ENCODE measurements at regions not wholly inside any gene's neighbourhood (a gene's known extent, or its start where the extent isn't known, plus 50 kb on each side); places are given as distances from the start of the nearest gene placed in this dataset.

DNA sequence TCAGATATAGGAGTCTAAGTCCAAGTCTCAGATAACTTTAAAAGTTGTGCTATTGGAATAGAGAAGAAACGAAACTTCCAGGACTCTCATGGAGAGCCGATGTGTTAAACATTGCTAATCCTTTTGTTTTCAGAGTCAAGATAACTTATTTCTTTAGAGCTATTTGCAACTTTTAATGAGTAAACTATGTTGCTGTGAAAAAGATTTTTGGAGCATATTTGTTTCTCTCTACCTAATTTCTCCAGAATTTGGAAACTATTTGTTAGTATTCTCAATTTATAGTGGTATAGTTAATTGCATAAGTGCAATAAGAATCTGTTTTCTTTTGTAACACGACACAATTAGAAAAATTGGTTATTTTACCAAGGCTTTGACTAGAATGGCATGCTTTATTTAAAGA, 588.9 kb downstream of the NTRK3 start:
- H3K27ac Mint-ChIP-seq = no peak overlapping the region
- H3K4me3 Mint-ChIP-seq = no peak overlapping the region
- Histone ChIP-seq H3K4me1 (ENCODE audit: control insufficient read depth, insufficient read depth, low read length) (no peaks in the 10 kb centered on the region), H3K36me3 (ENCODE audit: control insufficient read depth, insufficient read depth, low read length) (no peaks in the 10 kb centered on the region), H3K4me3 (ENCODE audit: low read length) (no peak overlapping the region), H3K27me3 (ENCODE audit: control insufficient read depth, insufficient read depth, low read length, poor library complexity, severe bottlenecking) (no peaks in the 10 kb centered on the region), H3K9me3 (ENCODE audit: control insufficient read depth, low read length) (peaks cover 14% of the 10 kb centered on the region), H3K9ac (ENCODE audit: extremely low read depth, low read length, poor library complexity, severe bottlenecking) (no peak overlapping the region), H3K27ac (ENCODE audit: low read depth, low read length) (no peak overlapping the region)
- no peak for DNase-seq
- 85 to 92% methylated on average over 2 to 3 of the region's 3 CpGs for WGBS, 2 experiments (ENCODE audit: insufficient coverage in 1 of 2, insufficient read length in 1 of 2)
- peaks cover 34% of the 10 kb centered on the region for H3K9me3 Mint-ChIP-seq
- TF ChIP-seq, protein P1, sequence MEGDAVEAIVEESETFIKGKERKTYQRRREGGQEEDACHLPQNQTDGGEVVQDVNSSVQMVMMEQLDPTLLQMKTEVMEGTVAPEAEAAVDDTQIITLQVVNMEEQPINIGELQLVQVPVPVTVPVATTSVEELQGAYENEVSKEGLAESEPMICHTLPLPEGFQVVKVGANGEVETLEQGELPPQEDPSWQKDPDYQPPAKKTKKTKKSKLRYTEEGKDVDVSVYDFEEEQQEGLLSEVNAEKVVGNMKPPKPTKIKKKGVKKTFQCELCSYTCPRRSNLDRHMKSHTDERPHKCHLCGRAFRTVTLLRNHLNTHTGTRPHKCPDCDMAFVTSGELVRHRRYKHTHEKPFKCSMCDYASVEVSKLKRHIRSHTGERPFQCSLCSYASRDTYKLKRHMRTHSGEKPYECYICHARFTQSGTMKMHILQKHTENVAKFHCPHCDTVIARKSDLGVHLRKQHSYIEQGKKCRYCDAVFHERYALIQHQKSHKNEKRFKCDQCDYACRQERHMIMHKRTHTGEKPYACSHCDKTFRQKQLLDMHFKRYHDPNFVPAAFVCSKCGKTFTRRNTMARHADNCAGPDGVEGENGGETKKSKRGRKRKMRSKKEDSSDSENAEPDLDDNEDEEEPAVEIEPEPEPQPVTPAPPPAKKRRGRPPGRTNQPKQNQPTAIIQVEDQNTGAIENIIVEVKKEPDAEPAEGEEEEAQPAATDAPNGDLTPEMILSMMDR (conservative IDR thresholded peaks at IDR 0.05) = no peak
- peaks cover 4% of the 10 kb centered on the region for H3K36me3 Mint-ChIP-seq (ENCODE audit: low read depth)
- no peaks in the 10 kb centered on the region for H3K4me1 Mint-ChIP-seq
- H3K27me3 Mint-ChIP-seq (ENCODE audit: insufficient read depth) = no peaks in the 10 kb centered on the region

DNA sequence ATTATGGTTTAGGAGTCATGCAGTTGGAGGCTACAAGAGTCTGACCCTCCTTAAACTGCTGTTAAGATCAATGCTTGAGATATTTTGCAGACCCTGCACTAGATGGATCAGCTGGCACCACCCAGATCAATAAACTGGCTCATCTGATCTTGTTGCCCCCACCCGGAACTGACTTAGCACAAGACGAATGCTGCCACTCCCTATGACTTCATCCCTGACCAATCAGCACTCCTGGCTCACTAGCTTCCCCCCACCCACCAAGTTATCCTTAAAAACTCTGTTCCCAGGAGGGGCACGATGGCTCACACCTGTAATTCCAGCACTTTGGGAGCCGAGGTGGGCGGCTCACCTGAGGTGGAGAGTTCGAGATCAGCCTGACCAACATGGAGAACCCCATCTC, 594.0 kb downstream of the NTRK3 start:
- H3K27me3 ChIP-seq (ENCODE audit: control insufficient read depth, insufficient read depth, low read length, poor library complexity, severe bottlenecking) = no peaks in the 10 kb centered on the region
- H3K4me1 ChIP-seq (ENCODE audit: control insufficient read depth, insufficient read depth, low read length) = no peaks in the 10 kb centered on the region
- no peak overlapping the region for H3K27ac Mint-ChIP-seq
- TF ChIP-seq, protein P1 (conservative IDR thresholded peaks at IDR 0.05) = no peak
- no peaks in the 10 kb centered on the region for H3K27me3 Mint-ChIP-seq (ENCODE audit: insufficient read depth)
- H3K9me3 Mint-ChIP-seq = peaks cover 25% of the 10 kb centered on the region
- H3K36me3 ChIP-seq (ENCODE audit: control insufficient read depth, insufficient read depth, low read length) = no peaks in the 10 kb centered on the region
- no peak overlapping the region for H3K4me3 ChIP-seq (ENCODE audit: low read length)
- no peaks in the 10 kb centered on the region for H3K36me3 Mint-ChIP-seq (ENCODE audit: low read depth)
- H3K4me1 Mint-ChIP-seq = no peaks in the 10 kb centered on the region
- no peak overlapping the region for H3K27ac ChIP-seq (ENCODE audit: low read depth, low read length)
- H3K9me3 ChIP-seq (ENCODE audit: control insufficient read depth, low read length) = peaks cover 6% of the 10 kb centered on the region
- WGBS, 2 experiments (ENCODE audit: insufficient coverage in 1 of 2, insufficient read length in 1 of 2) = 91 to 93% methylated on average over 5 to 6 of the region's 6 CpGs
- H3K4me3 Mint-ChIP-seq = no peak overlapping the region
- no peak for DNase-seq
- H3K9ac ChIP-seq (ENCODE audit: extremely low read depth, low read length, poor library complexity, severe bottlenecking) = no peak overlapping the region

DNA sequence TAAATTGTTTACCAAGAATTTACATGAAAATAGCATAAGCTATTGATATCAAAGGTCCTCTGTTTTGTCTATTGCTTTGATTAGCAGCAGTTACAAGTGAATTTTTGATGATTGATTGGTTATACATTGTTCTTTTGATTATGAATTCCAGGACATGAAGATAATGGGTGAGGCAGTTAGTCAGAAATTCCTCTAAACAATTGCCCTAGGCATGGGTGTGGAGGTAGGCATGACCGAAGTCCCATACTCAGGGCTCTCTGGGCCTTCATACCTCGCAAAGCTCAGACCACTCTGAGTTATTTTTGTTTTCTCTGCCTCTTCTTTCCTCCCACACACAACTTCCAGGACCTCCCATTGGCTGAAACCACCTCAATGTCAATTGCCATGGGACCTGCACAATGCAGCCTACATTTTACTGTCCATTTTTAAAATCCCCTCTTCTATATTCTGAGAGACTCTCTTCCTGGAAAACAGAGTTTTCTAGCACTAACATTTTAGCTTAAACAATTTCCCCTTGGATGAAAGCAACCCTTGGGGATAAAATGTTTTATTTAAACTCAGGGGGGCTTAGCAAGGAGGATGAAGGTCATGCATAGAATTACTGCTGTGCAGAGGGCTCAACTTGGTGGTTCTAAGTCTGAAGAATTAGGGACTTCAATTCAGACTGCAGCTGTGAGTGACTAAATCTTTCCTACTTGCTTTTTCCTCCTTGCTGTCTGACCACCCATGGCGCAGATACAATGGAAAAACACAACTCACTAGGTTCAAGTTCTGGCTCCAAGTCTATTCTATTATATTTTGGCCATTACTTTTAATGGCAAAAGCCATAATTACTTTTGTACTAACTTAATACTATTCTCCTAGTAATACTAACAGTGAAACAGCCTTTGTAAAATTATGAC, 594.8 kb downstream of the NTRK3 start:
- WGBS, 2 experiments (ENCODE audit: insufficient coverage in 1 of 2, insufficient read length in 1 of 2) = 86 to 100% methylated on average over 2 to 3 of the region's 3 CpGs
- no peak overlapping the region for H3K4me3 ChIP-seq (ENCODE audit: low read length)
- Mint-ChIP-seq H3K4me1 (no peaks in the 10 kb centered on the region), H3K9me3 (peaks cover 18% of the 10 kb centered on the region), H3K27me3 (ENCODE audit: insufficient read depth) (no peaks in the 10 kb centered on the region), H3K27ac (no peak overlapping the region), H3K4me3 (no peak overlapping the region), H3K36me3 (ENCODE audit: low read depth) (no peaks in the 10 kb centered on the region)
- H3K9me3 ChIP-seq (ENCODE audit: control insufficient read depth, low read length) = peaks cover 6% of the 10 kb centered on the region
- no peaks in the 10 kb centered on the region for H3K27me3 ChIP-seq (ENCODE audit: control insufficient read depth, insufficient read depth, low read length, poor library complexity, severe bottlenecking)
- no peak overlapping the region for H3K9ac ChIP-seq (ENCODE audit: extremely low read depth, low read length, poor library complexity, severe bottlenecking)
- TF ChIP-seq, protein P1 (conservative IDR thresholded peaks at IDR 0.05) = no peak
- H3K27ac ChIP-seq (ENCODE audit: low read depth, low read length) = no peak overlapping the region
- no peaks in the 10 kb centered on the region for H3K4me1 ChIP-seq (ENCODE audit: control insufficient read depth, insufficient read depth, low read length)
- H3K36me3 ChIP-seq (ENCODE audit: control insufficient read depth, insufficient read depth, low read length) = no peaks in the 10 kb centered on the region
- DNase-seq = no peak

All from endodermal cell (in vitro differentiated cells).